GM23338 (cell line): ENCODE measurements at regions not wholly inside any gene's neighbourhood (a gene's known extent, or its start where the extent isn't known, plus 50 kb on each side); places are given as distances from the start of the nearest gene placed in this dataset.

Experiments used
- CREB1 ChIP-seq: fragments of 250-450 bp; sonication (Bioruptor Pico); IDR thresholded peaks from 2 replicates; pipeline ENCODE4 v1.5.0; 2020; ENCODE audit warnings: low read depth, mild to moderate bottlenecking, moderate library complexity
- CTCF ChIP-seq, 2 experiments: fragments of 200-600 bp in 1 of 2; sonication (generic) in 1 of 2; conservative IDR thresholded peaks; 2 replicates each; pipeline versions ENCODE4 v1.5.1 to v1.6.1; 2016 to 2017; ENCODE audit warnings: antibody characterized with exemption in 2 of 2, low read depth in 2 of 2, mild to moderate bottlenecking in 2 of 2, moderate library complexity in 1 of 2
- EZH2 ChIP-seq: fragments of 200-600 bp; sonication (generic); IDR thresholded peaks from one replicate; pipeline ENCODE4 v1.8.0; 2017; ENCODE audit warnings: antibody characterized with exemption, mild to moderate bottlenecking, low read depth; ENCODE audit not compliant: unreplicated experiment
- EZH2phosphoT487 ChIP-seq: fragments of 200-600 bp; sonication (generic); IDR thresholded peaks from one replicate; pipeline ENCODE4 v1.8.1; 2018; ENCODE audit warnings: antibody characterized with exemption; ENCODE audit not compliant: unreplicated experiment
- JUNB ChIP-seq: IDR thresholded peaks from one replicate; pipeline ENCODE4 v1.6.1; 2016; ENCODE audit warnings: antibody characterized with exemption; ENCODE audit not compliant: unreplicated experiment
- NANOG ChIP-seq: IDR thresholded peaks from 2 replicates; pipeline ENCODE4 v1.6.1; 2016; ENCODE audit warnings: antibody characterized with exemption, borderline replicate concordance
- POLR2AphosphoS5 ChIP-seq: IDR thresholded peaks from 2 replicates; pipeline ENCODE4 v1.6.1; 2016; ENCODE audit warnings: antibody characterized with exemption, low read depth
- REST ChIP-seq: IDR thresholded peaks from one replicate; pipeline ENCODE4 v1.6.1; 2018; ENCODE audit warnings: antibody characterized with exemption; ENCODE audit not compliant: unreplicated experiment
- STAT1 ChIP-seq: IDR thresholded peaks from one replicate; pipeline ENCODE4 v1.6.1; 2016; ENCODE audit warnings: antibody characterized with exemption; ENCODE audit not compliant: unreplicated experiment
- ZNF114 ChIP-seq: fragments of 250-450 bp; sonication (Bioruptor Pico); IDR thresholded peaks from 2 replicates; pipeline ENCODE4 v1.5.0; 2020; ENCODE audit warnings: mild to moderate bottlenecking, moderate library complexity
- ZNF331 ChIP-seq: fragments of 250-450 bp; sonication (Bioruptor Pico); IDR thresholded peaks from 2 replicates; pipeline ENCODE4 v1.5.0; 2020; ENCODE audit warnings: low read depth, mild to moderate bottlenecking, moderate library complexity
- TF ChIP-seq, protein P1 (sequence below): fragments of 250-450 bp; sonication (Bioruptor Pico); IDR thresholded peaks from 2 replicates; pipeline ENCODE4 v1.5.0; 2020; ENCODE audit warnings: mild to moderate bottlenecking, moderate library complexity
- TF ChIP-seq, protein P2 (sequence below): IDR thresholded peaks from 2 replicates; pipeline ENCODE4 v1.6.1; 2016; ENCODE audit warnings: antibody characterized with exemption

DNA sequence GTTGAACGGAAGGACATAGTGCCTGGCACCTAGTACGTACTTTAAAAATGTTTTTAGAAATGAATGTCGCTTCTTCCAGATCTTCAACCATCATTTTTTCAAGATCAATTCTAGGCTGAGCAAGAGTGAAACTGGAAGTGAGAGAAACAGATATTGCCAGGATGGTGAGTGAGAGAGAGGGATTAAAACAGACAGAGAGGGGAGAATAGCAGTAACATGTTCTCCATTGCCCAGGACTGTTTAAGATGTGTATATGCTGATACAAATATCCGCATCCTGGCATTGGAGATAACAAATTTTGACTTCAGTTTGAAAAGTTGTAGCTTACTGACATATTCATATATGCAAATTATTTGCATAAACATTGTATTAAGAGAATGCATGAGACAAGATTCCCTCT is 1156.1 kb downstream of the TBL1XR1 start:
- TF ChIP-seq EZH2: no peak
- no peak for TF ChIP-seq EZH2phosphoT487
- no peak for TF ChIP-seq CTCF (conservative IDR thresholded peaks at IDR 0.05; ENCODE audit: low read depth in 2 of 2)
- TF ChIP-seq POLR2AphosphoS5: no peak
- TF ChIP-seq, protein P1, sequence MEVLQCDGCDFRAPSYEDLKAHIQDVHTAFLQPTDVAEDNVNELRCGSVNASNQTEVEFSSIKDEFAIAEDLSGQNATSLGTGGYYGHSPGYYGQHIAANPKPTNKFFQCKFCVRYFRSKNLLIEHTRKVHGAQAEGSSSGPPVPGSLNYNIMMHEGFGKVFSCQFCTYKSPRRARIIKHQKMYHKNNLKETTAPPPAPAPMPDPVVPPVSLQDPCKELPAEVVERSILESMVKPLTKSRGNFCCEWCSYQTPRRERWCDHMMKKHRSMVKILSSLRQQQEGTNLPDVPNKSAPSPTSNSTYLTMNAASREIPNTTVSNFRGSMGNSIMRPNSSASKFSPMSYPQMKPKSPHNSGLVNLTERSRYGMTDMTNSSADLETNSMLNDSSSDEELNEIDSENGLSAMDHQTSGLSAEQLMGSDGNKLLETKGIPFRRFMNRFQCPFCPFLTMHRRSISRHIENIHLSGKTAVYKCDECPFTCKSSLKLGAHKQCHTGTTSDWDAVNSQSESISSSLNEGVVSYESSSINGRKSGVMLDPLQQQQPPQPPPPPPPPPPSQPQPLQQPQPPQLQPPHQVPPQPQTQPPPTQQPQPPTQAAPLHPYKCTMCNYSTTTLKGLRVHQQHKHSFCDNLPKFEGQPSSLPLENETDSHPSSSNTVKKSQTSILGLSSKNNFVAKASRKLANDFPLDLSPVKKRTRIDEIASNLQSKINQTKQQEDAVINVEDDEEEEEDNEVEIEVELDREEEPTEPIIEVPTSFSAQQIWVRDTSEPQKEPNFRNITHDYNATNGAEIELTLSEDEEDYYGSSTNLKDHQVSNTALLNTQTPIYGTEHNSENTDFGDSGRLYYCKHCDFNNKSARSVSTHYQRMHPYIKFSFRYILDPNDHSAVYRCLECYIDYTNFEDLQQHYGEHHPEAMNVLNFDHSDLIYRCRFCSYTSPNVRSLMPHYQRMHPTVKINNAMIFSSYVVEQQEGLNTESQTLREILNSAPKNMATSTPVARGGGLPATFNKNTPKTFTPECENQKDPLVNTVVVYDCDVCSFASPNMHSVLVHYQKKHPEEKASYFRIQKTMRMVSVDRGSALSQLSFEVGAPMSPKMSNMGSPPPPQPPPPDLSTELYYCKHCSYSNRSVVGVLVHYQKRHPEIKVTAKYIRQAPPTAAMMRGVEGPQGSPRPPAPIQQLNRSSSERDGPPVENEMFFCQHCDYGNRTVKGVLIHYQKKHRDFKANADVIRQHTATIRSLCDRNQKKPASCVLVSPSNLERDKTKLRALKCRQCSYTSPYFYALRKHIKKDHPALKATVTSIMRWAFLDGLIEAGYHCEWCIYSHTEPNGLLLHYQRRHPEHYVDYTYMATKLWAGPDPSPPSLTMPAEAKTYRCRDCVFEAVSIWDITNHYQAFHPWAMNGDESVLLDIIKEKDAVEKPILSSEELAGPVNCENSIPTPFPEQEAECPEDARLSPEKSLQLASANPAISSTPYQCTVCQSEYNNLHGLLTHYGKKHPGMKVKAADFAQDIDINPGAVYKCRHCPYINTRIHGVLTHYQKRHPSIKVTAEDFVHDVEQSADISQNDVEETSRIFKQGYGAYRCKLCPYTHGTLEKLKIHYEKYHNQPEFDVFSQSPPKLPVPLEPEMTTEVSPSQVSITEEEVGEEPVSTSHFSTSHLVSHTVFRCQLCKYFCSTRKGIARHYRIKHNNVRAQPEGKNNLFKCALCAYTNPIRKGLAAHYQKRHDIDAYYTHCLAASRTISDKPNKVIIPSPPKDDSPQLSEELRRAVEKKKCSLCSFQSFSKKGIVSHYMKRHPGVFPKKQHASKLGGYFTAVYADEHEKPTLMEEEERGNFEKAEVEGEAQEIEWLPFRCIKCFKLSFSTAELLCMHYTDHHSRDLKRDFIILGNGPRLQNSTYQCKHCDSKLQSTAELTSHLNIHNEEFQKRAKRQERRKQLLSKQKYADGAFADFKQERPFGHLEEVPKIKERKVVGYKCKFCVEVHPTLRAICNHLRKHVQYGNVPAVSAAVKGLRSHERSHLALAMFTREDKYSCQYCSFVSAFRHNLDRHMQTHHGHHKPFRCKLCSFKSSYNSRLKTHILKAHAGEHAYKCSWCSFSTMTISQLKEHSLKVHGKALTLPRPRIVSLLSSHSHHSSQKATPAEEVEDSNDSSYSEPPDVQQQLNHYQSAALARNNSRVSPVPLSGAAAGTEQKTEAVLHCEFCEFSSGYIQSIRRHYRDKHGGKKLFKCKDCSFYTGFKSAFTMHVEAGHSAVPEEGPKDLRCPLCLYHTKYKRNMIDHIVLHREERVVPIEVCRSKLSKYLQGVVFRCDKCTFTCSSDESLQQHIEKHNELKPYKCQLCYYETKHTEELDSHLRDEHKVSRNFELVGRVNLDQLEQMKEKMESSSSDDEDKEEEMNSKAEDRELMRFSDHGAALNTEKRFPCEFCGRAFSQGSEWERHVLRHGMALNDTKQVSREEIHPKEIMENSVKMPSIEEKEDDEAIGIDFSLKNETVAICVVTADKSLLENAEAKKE (CRISPR knock-in tag): no peak
- TF ChIP-seq CREB1 (CRISPR knock-in tag): no peak
- TF ChIP-seq, protein P2, sequence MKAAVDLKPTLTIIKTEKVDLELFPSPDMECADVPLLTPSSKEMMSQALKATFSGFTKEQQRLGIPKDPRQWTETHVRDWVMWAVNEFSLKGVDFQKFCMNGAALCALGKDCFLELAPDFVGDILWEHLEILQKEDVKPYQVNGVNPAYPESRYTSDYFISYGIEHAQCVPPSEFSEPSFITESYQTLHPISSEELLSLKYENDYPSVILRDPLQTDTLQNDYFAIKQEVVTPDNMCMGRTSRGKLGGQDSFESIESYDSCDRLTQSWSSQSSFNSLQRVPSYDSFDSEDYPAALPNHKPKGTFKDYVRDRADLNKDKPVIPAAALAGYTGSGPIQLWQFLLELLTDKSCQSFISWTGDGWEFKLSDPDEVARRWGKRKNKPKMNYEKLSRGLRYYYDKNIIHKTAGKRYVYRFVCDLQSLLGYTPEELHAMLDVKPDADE: no peak
- no peak for TF ChIP-seq JUNB
- no peak for TF ChIP-seq REST
- TF ChIP-seq STAT1: no peak
- no peak for TF ChIP-seq ZNF331
- TF ChIP-seq ZNF114 (CRISPR knock-in tag): no peak
- TF ChIP-seq NANOG: no peak
